ENCODE measurements at regions not wholly inside any gene's neighbourhood (a gene's known extent, or its start where the extent isn't known, plus 50 kb on each side); places are given as distances from the start of the nearest gene placed in this dataset.

- TF ChIP-seq CTCF (IDR thresholded peaks at IDR 0.05) (no peak), POLR2AphosphoS5 (IDR thresholded peaks at IDR 0.05) (no peak), POLR2A (IDR thresholded peaks at IDR 0.05) (no peak)
- 63% methylated on average over 1 of the region's 1 CpG for WGBS
- no peaks in the 10 kb centered on the region for H3K4me1 ChIP-seq (replicated peaks)
- no peak overlapping the region for H3K27ac ChIP-seq
- no peaks in the 10 kb centered on the region for H3K36me3 ChIP-seq
- no peaks in the 10 kb centered on the region for H3K27me3 ChIP-seq (replicated peaks; ENCODE audit: insufficient read depth)
- DNase-seq (ENCODE audit: low spot score), result no peak
- no peak overlapping the region for H3K4me3 ChIP-seq
- intact Hi-C loops (cut with DNase I), result no loop called here
- no peaks in the 10 kb centered on the region for H3K9me3 ChIP-seq
These were observed 351.7 kb upstream of the CDH7 start for GRCh38 chr18:65399091-65399490.

- no peaks in the 10 kb centered on the region for H3K27me3 ChIP-seq (replicated peaks; ENCODE audit: insufficient read depth)
- H3K4me3 ChIP-seq, result no peak overlapping the region
- no peak for DNase-seq (ENCODE audit: low spot score)
- WGBS, result 60% methylated on average over 4 of the region's 4 CpGs
- H3K36me3 ChIP-seq, result no peaks in the 10 kb centered on the region
- no peaks in the 10 kb centered on the region for H3K9me3 ChIP-seq
- no peaks in the 10 kb centered on the region for H3K4me1 ChIP-seq (replicated peaks)
- H3K27ac ChIP-seq, result no peak overlapping the region
- intact Hi-C loops (cut with DNase I), result no loop called here
- TF ChIP-seq CTCF (IDR thresholded peaks at IDR 0.05) (no peak), POLR2AphosphoS5 (IDR thresholded peaks at IDR 0.05) (no peak), POLR2A (IDR thresholded peaks at IDR 0.05) (no peak)
These were observed 352.3 kb upstream of the CDH7 start for GRCh38 chr18:65398347-65399075.

- no peaks in the 10 kb centered on the region for H3K4me1 ChIP-seq (replicated peaks)
These were observed 369.8 kb upstream of the CDH7 start for GRCh38 chr18:65380986-65381385.

GRCh38 chr18:65380571-65380970 lies 370.2 kb upstream of the CDH7 start:
- no peaks in the 10 kb centered on the region for H3K4me1 ChIP-seq (replicated peaks)
- no peaks in the 10 kb centered on the region for H3K36me3 ChIP-seq
- intact Hi-C loops (cut with DNase I), result no loop called here
- no peak overlapping the region for H3K4me3 ChIP-seq
- no peaks in the 10 kb centered on the region for H3K27me3 ChIP-seq (replicated peaks; ENCODE audit: insufficient read depth)
- DNase-seq (ENCODE audit: low spot score), result no peak
- H3K27ac ChIP-seq, result no peak overlapping the region
- H3K9me3 ChIP-seq, result no peaks in the 10 kb centered on the region
- no peak for TF ChIP-seq CTCF (IDR thresholded peaks at IDR 0.05)
- TF ChIP-seq POLR2A (IDR thresholded peaks at IDR 0.05), result no peak
- TF ChIP-seq POLR2AphosphoS5 (IDR thresholded peaks at IDR 0.05), result no peak

More at GRCh38 chr18:65380986-65381385, 369.8 kb upstream of the CDH7 start:
- 50% methylated on average over 3 of the region's 3 CpGs for WGBS
- H3K36me3 ChIP-seq, result no peaks in the 10 kb centered on the region
- H3K27ac ChIP-seq, result no peak overlapping the region
- no peak for DNase-seq (ENCODE audit: low spot score)
- no peaks in the 10 kb centered on the region for H3K27me3 ChIP-seq (replicated peaks; ENCODE audit: insufficient read depth)
- TF ChIP-seq POLR2AphosphoS5 (IDR thresholded peaks at IDR 0.05), result no peak
- TF ChIP-seq CTCF (IDR thresholded peaks at IDR 0.05), result no peak
- no peak for TF ChIP-seq POLR2A (IDR thresholded peaks at IDR 0.05)
- no peak overlapping the region for H3K4me3 ChIP-seq
- no peaks in the 10 kb centered on the region for H3K9me3 ChIP-seq
- intact Hi-C loops (cut with DNase I), result no loop called here

- intact Hi-C loops (cut with DNase I), result no loop called here
- Histone ChIP-seq H3K4me3 (no peak overlapping the region), H3K27ac (no peak overlapping the region), H3K9me3 (no peaks in the 10 kb centered on the region), H3K4me1 (replicated peaks) (no peaks in the 10 kb centered on the region), H3K27me3 (replicated peaks; ENCODE audit: insufficient read depth) (no peaks in the 10 kb centered on the region), H3K36me3 (no peaks in the 10 kb centered on the region)
- 76% methylated on average over 3 of the region's 3 CpGs for WGBS
- DNase-seq (ENCODE audit: low spot score), result no peak
- no peak for TF ChIP-seq POLR2A (IDR thresholded peaks at IDR 0.05)
- TF ChIP-seq POLR2AphosphoS5 (IDR thresholded peaks at IDR 0.05), result no peak
- TF ChIP-seq CTCF (IDR thresholded peaks at IDR 0.05), result no peak
These were observed 377.9 kb upstream of the CDH7 start for GRCh38 chr18:65372904-65373303.
